ENCODE measurements at regions not wholly inside any gene's neighbourhood (a gene's known extent, or its start where the extent isn't known, plus 50 kb on each side); places are given as distances from the start of the nearest gene placed in this dataset.
A peak's percentile ranks its signal among the peaks of the same experiment; 100 is the strongest.
"Not testable (repeated sequence)": the region's sequence is repeated elsewhere in the genome, so short reads cannot be mapped to it uniquely, and the experiment has no call there.

DNA sequence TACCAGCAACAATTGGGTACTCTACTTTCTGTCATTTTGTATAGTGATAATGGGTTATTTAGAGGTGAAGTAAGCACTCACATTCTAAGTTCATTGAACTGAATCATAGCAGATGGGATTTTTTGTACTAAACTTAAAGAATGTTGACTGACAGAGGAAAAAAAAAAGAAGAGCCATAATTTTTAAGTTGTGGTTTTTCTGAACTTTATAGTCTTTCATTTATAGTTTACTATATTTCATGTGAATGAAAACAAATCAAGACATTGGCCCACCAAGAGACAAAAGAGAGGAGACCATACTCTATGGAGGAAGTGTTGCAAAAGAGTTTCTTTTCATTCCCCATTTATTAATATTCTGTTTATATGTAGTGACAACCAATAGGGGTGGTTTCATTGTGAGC is 685.7 kb downstream of the BCKDHB start:
- Histone ChIP-seq H3K36me3 (no peaks in the 10 kb centered on the region), H3K9me3 (no peaks in the 10 kb centered on the region), H3K4me1 (no peaks in the 10 kb centered on the region), H3K27ac (no peak overlapping the region), H3K4me3 (no peak overlapping the region), H3K27me3 (no peaks in the 10 kb centered on the region)
- intact Hi-C loops (cut with DNase I): no loop called here
- no peak for DNase-seq (ENCODE audit: low spot score in 2 of 2)
- no peak for TF ChIP-seq CTCF (IDR thresholded peaks at IDR 0.05)

DNA sequence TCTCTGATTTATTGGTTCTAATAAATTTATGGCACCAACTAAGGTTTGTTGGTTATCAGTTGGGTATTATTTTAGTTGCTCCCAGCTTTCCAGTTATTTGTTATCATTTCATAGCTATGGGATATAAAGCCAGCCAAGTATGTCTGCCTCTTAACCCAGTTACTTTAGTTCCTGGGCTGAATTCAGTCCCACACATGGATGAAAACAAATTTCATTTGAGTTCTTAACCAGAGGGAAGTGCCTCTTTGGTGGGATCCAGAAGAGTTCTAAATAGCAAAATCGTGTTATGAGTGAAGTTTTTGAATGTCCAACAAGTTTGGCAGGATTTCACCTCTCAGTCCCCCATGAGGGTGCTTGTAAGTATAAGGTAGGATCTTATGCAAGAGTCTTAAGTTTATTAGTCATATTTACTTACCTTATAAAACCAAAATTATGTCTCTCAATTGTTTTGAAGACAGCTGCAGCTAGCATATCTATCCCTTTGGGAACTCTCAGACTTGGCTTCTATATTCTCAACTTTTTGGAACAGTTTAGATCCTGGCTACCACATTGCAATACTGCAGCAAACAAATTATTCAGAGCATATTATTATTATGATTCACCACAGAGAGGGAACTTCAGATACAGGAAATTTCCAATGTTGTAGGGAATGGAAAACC is 683.6 kb downstream of the BCKDHB start:
- Histone ChIP-seq H3K27ac (peak overlapping the region; percentile 32 to 60), H3K27me3 (no peaks in the 10 kb centered on the region), H3K4me1 (no peaks in the 10 kb centered on the region), H3K9me3 (peaks cover 0 to 6% of the 10 kb centered on the region in 2 donors), H3K36me3 (no peaks in the 10 kb centered on the region), H3K4me3 (no peak overlapping the region)
- intact Hi-C loops (cut with DNase I): no loop called here
- TF ChIP-seq CTCF (IDR thresholded peaks at IDR 0.05): no peak
- DNase-seq (ENCODE audit: low spot score in 2 of 2): no peak

DNA sequence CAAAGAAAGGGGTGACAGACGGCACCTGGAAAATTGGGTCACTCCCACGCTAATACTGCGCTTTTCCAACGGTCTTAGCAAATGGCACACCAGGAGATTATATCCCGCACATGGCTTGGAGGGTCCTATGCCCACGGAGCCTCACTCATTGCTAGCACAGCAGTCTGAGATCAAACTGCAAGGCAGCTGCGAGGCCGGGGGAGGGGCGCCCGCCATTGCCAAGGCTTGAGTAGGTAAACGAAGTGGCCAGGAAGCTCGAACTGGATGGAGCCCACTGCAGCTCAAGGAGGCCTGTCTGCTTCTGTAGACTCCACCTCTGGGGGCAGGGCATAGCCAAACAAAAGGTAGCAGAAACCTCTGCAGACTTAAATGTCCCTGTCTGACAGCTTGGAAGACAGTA is 676.8 kb downstream of the BCKDHB start:
- H3K27ac ChIP-seq; H3K36me3 ChIP-seq; H3K27me3 ChIP-seq; H3K4me3 ChIP-seq; intact Hi-C loops (cut with DNase I); H3K4me1 ChIP-seq: not testable (repeated sequence)
- DNase-seq (ENCODE audit: low spot score in 2 of 2): peak in 1 of 2 donors; percentile 61
- H3K9me3 ChIP-seq: peaks cover 0 to 15% of the 10 kb centered on the region in 2 donors

- no peak for DNase-seq (ENCODE audit: low spot score in 2 of 2)
- no peaks in the 10 kb centered on the region for H3K9me3 ChIP-seq
- H3K27me3 ChIP-seq: no peaks in the 10 kb centered on the region
- no peaks in the 10 kb centered on the region for H3K36me3 ChIP-seq
- no peaks in the 10 kb centered on the region for H3K4me1 ChIP-seq
- no peak for TF ChIP-seq CTCF (IDR thresholded peaks at IDR 0.05)
- intact Hi-C loops (cut with DNase I): no loop called here
- no peak overlapping the region for H3K4me3 ChIP-seq
- no peak overlapping the region for H3K27ac ChIP-seq
Observed at GRCh38 chr6:80771941-80772340, 665.5 kb downstream of the BCKDHB start.

- intact Hi-C loops (cut with DNase I): no loop called here
- Histone ChIP-seq H3K4me1 (no peaks in the 10 kb centered on the region), H3K27me3 (no peaks in the 10 kb centered on the region), H3K4me3 (no peak overlapping the region), H3K9me3 (no peaks in the 10 kb centered on the region), H3K36me3 (no peaks in the 10 kb centered on the region), H3K27ac (no peak overlapping the region)
- DNase-seq (ENCODE audit: low spot score in 2 of 2): no peak
- TF ChIP-seq CTCF (IDR thresholded peaks at IDR 0.05): no peak
Observed at GRCh38 chr6:80769106-80769505, 662.6 kb downstream of the BCKDHB start.

- H3K9me3 ChIP-seq: no peaks in the 10 kb centered on the region
- no peaks in the 10 kb centered on the region for H3K4me1 ChIP-seq
- intact Hi-C loops (cut with DNase I): no loop called here
- H3K27ac ChIP-seq: no peak overlapping the region
- no peaks in the 10 kb centered on the region for H3K27me3 ChIP-seq
- DNase-seq (ENCODE audit: low spot score in 2 of 2): peak; percentile 12 to 72
- TF ChIP-seq CTCF (IDR thresholded peaks at IDR 0.05): no peak
- no peak overlapping the region for H3K4me3 ChIP-seq
- H3K36me3 ChIP-seq: no peaks in the 10 kb centered on the region
Observed at GRCh38 chr6:80767808-80768207, 661.3 kb downstream of the BCKDHB start.
